CD14-positive monocyte (primary cell): ENCODE measurements at regions not wholly inside any gene's neighbourhood (a gene's known extent, or its start where the extent isn't known, plus 50 kb on each side); places are given as distances from the start of the nearest gene placed in this dataset.

Experiments
- DNase-seq, 3 donors: peaks; one replicate each; pipeline ENCODE4 v3.0.0-alpha.2; 2011 to 2022
- H2AFZ ChIP-seq: 2 replicates; pipeline ENCODE4 v1.6.0; 2012; ENCODE audit warnings: mild to moderate bottlenecking, low read depth, low read length, inconsistent platforms; ENCODE audit not compliant: insufficient read depth, poor library complexity, severe bottlenecking
- H3K27ac ChIP-seq, 2 donors: 1 replicate in 1 of 2; 2 replicates in 1 of 2; pipeline ENCODE4 v1.5.1; 2012 to 2013; ENCODE audit warnings: low read length in 2 of 2, control low read depth in 1 of 2, inconsistent platforms in 1 of 2, low read depth in 1 of 2, mild to moderate bottlenecking in 1 of 2
- H3K27me3 ChIP-seq, 2 donors: one replicate each; pipeline versions ENCODE4 v1.6.0 to v1.6.1; 2011 to 2013; ENCODE audit warnings: low read length in 2 of 2; ENCODE audit not compliant: control insufficient read depth in 2 of 2, insufficient read depth in 2 of 2
- H3K36me3 ChIP-seq, 2 donors: replicated peaks in 1 of 2; 1 replicate in 1 of 2; 2 replicates in 1 of 2; pipeline versions ENCODE4 v1.5.1 to v1.6.1; 2012 to 2013; ENCODE audit warnings: low read length in 2 of 2, control low read depth in 1 of 2, inconsistent platforms in 1 of 2, mild to moderate bottlenecking in 1 of 2; ENCODE audit not compliant: insufficient read depth in 2 of 2, control insufficient read depth in 1 of 2
- H3K4me1 ChIP-seq, 2 donors: 1 replicate in 1 of 2; 2 replicates in 1 of 2; pipeline versions ENCODE4 v1.5.1 to v1.6.1; 2012 to 2013; ENCODE audit warnings: low read length in 2 of 2, control low read depth in 1 of 2, inconsistent platforms in 1 of 2, mild to moderate bottlenecking in 1 of 2, moderate library complexity in 1 of 2; ENCODE audit not compliant: insufficient read depth in 2 of 2, control insufficient read depth in 1 of 2
- H3K4me2 ChIP-seq: replicated peaks from 2 replicates; pipeline ENCODE3; 2012; ENCODE audit warnings: low read length, moderate library complexity, mild to moderate bottlenecking; ENCODE audit not compliant: poor library complexity, severe bottlenecking; ENCODE audit errors: extremely low read depth
- H3K4me3 ChIP-seq, 3 experiments: fragments of 200-600 bp in 1 of 3; sonication (generic) in 1 of 3; replicated peaks in 1 of 3; 1 replicate in 2 of 3; 2 replicates in 1 of 3; pipeline ENCODE4 v1.5.1; 2011 to 2013; ENCODE audit warnings: low read length in 3 of 3, mild to moderate bottlenecking in 3 of 3, control low read depth in 2 of 3, low read depth in 2 of 3, inconsistent platforms in 1 of 3, moderate library complexity in 1 of 3
- H3K79me2 ChIP-seq: 2 replicates; pipeline ENCODE4 v1.6.0; 2012; ENCODE audit warnings: mild to moderate bottlenecking, control low read depth, inconsistent platforms, low read length, moderate library complexity; ENCODE audit not compliant: insufficient read depth
- H3K9ac ChIP-seq: 2 replicates; pipeline ENCODE4 v1.6.0; 2017; ENCODE audit warnings: low read length, mild to moderate bottlenecking; ENCODE audit not compliant: insufficient read depth, poor library complexity, severe bottlenecking
- H3K9me3 ChIP-seq, 2 donors: replicated peaks in 1 of 2; 1 replicate in 1 of 2; 2 replicates in 1 of 2; pipeline versions ENCODE4 v1.5.1 to v1.6.1; 2012 to 2013; ENCODE audit warnings: low read length in 2 of 2, control low read depth in 1 of 2; ENCODE audit not compliant: control insufficient read depth in 1 of 2, insufficient read depth in 1 of 2
- H4K20me1 ChIP-seq: 2 replicates; pipeline ENCODE4 v1.6.0; 2012; ENCODE audit warnings: mild to moderate bottlenecking, low read length, control low read depth, moderate library complexity; ENCODE audit not compliant: insufficient read depth
- H3K27ac Mint-ChIP-seq, 7 donors: one replicate each; pipeline ENCODE4 v1.8.0; 2020; ENCODE audit warnings: mild to moderate bottlenecking in 7 of 7, mixed read lengths in 7 of 7, moderate library complexity in 6 of 7, inconsistent platforms in 2 of 7
- H3K27me3 Mint-ChIP-seq, 3 donors: one replicate each; pipeline ENCODE4 v1.8.0; 2021 to 2022; ENCODE audit warnings: low read depth in 3 of 3, mild to moderate bottlenecking in 3 of 3, mixed read lengths in 3 of 3, moderate library complexity in 3 of 3, inconsistent platforms in 1 of 3
- H3K36me3 Mint-ChIP-seq, 2 donors: one replicate each; pipeline ENCODE4 v1.8.0; 2020; ENCODE audit warnings: mixed read lengths in 2 of 2, inconsistent platforms in 1 of 2, mild to moderate bottlenecking in 1 of 2
- H3K4me1 Mint-ChIP-seq: one replicate; pipeline ENCODE4 v1.8.0; 2020; ENCODE audit warnings: mild to moderate bottlenecking, mixed read lengths
- H3K4me3 Mint-ChIP-seq, 2 donors: one replicate each; pipeline ENCODE4 v1.8.0; 2020; ENCODE audit warnings: mild to moderate bottlenecking in 2 of 2, mixed read lengths in 2 of 2, moderate library complexity in 1 of 2
- H3K9me3 Mint-ChIP-seq, 7 donors: one replicate each; pipeline ENCODE4 v1.8.0; 2020 to 2022; ENCODE audit warnings: mixed read lengths in 7 of 7, mild to moderate bottlenecking in 6 of 7, moderate library complexity in 6 of 7, inconsistent platforms in 2 of 7
- CTCF ChIP-seq: fragments of 200-600 bp; IDR thresholded peaks from one replicate; pipeline ENCODE4 v1.8.0; 2022; ENCODE audit warnings: antibody characterized with exemption, mild to moderate bottlenecking
- WGBS: methylation state at CpG from one replicate; pipeline ENCODE4 v1.1.5; 2013; ENCODE audit warnings: missing lambda C conversion rate; ENCODE audit not compliant: insufficient coverage; 5-methylcytosine and 5-hydroxymethylcytosine counted together
- intact Hi-C, 2 donors: fragments of 100-400 bp; cut with micrococcal nuclease; formaldehyde crosslinking; loops; one replicate each; pipeline versions ENCODE4 v1.15.0 to v1.15.1; 2023

- DNase-seq: no peak
- intact Hi-C loops: no loop called here
These were observed 65.5 kb downstream of the INSIG1 start for GRCh38 chr7:155363146-155363539.

GRCh38 chr7:155363852-155364600 lies 66.3 kb downstream of the INSIG1 start:
- intact Hi-C loops: no loop called here
- Mint-ChIP-seq H3K36me3 (no peaks in the 10 kb centered on the region), H3K4me3 (no peak overlapping the region), H3K9me3 (peaks cover 0 to 5% (median 3%) of the 10 kb centered on the region in 7 donors), H3K4me1 (peaks cover 39% of the 10 kb centered on the region), H3K27ac (peak overlapping the region in 1 of 7 donors; percentile 31), H3K27me3 (peaks cover 14 to 22% (median 16%) of the 10 kb centered on the region in 3 donors)
- TF ChIP-seq CTCF: no peak
- Histone ChIP-seq H3K36me3 (no peaks in the 10 kb centered on the region), H3K27me3 (peaks cover 0 to 2% of the 10 kb centered on the region in 2 donors), H3K79me2 (no peaks in the 10 kb centered on the region), H2AFZ (no peak overlapping the region), H4K20me1 (no peaks in the 10 kb centered on the region), H3K4me2 (no peak overlapping the region), H3K27ac (no peak overlapping the region), H3K9me3 (no peaks in the 10 kb centered on the region), H3K4me1 (peaks cover 24 to 47% of the 10 kb centered on the region in 2 donors), H3K4me3 (no peak overlapping the region), H3K9ac (no peak overlapping the region)
- no peak for DNase-seq
- 53% methylated on average over 16 of the region's 20 CpGs for WGBS

More at GRCh38 chr7:155363146-155363539, 65.5 kb downstream of the INSIG1 start:
- Histone ChIP-seq H4K20me1 (no peaks in the 10 kb centered on the region), H3K27me3 (no peaks in the 10 kb centered on the region), H3K4me3 (no peak overlapping the region), H3K4me2 (no peak overlapping the region), H3K27ac (no peak overlapping the region), H3K9ac (no peak overlapping the region), H2AFZ (no peak overlapping the region), H3K79me2 (no peaks in the 10 kb centered on the region), H3K9me3 (no peaks in the 10 kb centered on the region), H3K36me3 (no peaks in the 10 kb centered on the region), H3K4me1 (peaks cover 31 to 48% of the 10 kb centered on the region in 2 donors)
- H3K4me1 Mint-ChIP-seq: peaks cover 44% of the 10 kb centered on the region
- H3K27ac Mint-ChIP-seq: no peak overlapping the region
- WGBS: 95% methylated on average over 4 of the region's 9 CpGs
- peaks cover 0 to 4% (median 2%) of the 10 kb centered on the region in 7 donors for H3K9me3 Mint-ChIP-seq
- H3K27me3 Mint-ChIP-seq: peaks cover 10 to 18% (median 12%) of the 10 kb centered on the region in 3 donors
- H3K36me3 Mint-ChIP-seq: no peaks in the 10 kb centered on the region
- TF ChIP-seq CTCF: no peak
- H3K4me3 Mint-ChIP-seq: no peak overlapping the region
